Neural crest cell (in vitro differentiated cells): ENCODE measurements at regions not wholly inside any gene's neighbourhood (a gene's known extent, or its start where the extent isn't known, plus 50 kb on each side); places are given as distances from the start of the nearest gene placed in this dataset.

Experiments
- DNase-seq: peaks from one replicate; pipeline ENCODE4 v3.0.0; 2021; ENCODE audit warnings: low read depth, mixed read lengths, low spot score
- H3K27ac Mint-ChIP-seq: one replicate; pipeline ENCODE4 v1.8.0; 2021; ENCODE audit warnings: mild to moderate bottlenecking, mixed read lengths; ENCODE audit not compliant: unreplicated experiment
- H3K27me3 Mint-ChIP-seq: 2 replicates; pipeline ENCODE4 v1.8.0; 2021; ENCODE audit warnings: low read depth, mild to moderate bottlenecking, mixed read lengths
- H3K36me3 Mint-ChIP-seq: 2 replicates; pipeline ENCODE4 v1.8.0; 2021; ENCODE audit warnings: low read depth, mild to moderate bottlenecking, mixed read lengths
- H3K4me1 Mint-ChIP-seq: 2 replicates; pipeline ENCODE4 v1.8.0; 2021; ENCODE audit warnings: mixed read lengths
- H3K4me3 Mint-ChIP-seq: one replicate; pipeline ENCODE4 v1.8.0; 2021; ENCODE audit warnings: mild to moderate bottlenecking, mixed read lengths
- H3K9me3 Mint-ChIP-seq: 2 replicates; pipeline ENCODE4 v1.8.0; 2021; ENCODE audit warnings: mixed read lengths
- CTCF ChIP-seq: fragments of 200-600 bp; sonication (generic); conservative IDR thresholded peaks from 2 replicates; pipeline ENCODE4 v1.5.0; 2021; ENCODE audit warnings: antibody characterized with exemption, mild to moderate bottlenecking

GRCh38 chr20:19026901-19027644 is 185.4 kb upstream of the SLC24A3 start:
- no peaks in the 10 kb centered on the region for H3K9me3 Mint-ChIP-seq

GRCh38 chr20:19027971-19028370 is 184.5 kb upstream of the SLC24A3 start:
- H3K4me1 Mint-ChIP-seq: no peaks in the 10 kb centered on the region
- peaks cover 25% of the 10 kb centered on the region for H3K27me3 Mint-ChIP-seq
- H3K36me3 Mint-ChIP-seq: no peaks in the 10 kb centered on the region
- no peaks in the 10 kb centered on the region for H3K9me3 Mint-ChIP-seq
- DNase-seq: no peak
- no peak for TF ChIP-seq CTCF
- H3K27ac Mint-ChIP-seq: no peak overlapping the region
- H3K4me3 Mint-ChIP-seq: no peak overlapping the region

More at GRCh38 chr20:19026901-19027644, 185.4 kb upstream of the SLC24A3 start:
- Mint-ChIP-seq H3K4me3 (no peak overlapping the region), H3K36me3 (no peaks in the 10 kb centered on the region), H3K27me3 (peaks cover 22% of the 10 kb centered on the region), H3K27ac (no peak overlapping the region), H3K4me1 (no peaks in the 10 kb centered on the region)
- no peak for DNase-seq
- no peak for TF ChIP-seq CTCF

- H3K36me3 Mint-ChIP-seq: no peaks in the 10 kb centered on the region
- H3K4me1 Mint-ChIP-seq: no peaks in the 10 kb centered on the region
- no peaks in the 10 kb centered on the region for H3K9me3 Mint-ChIP-seq
- H3K4me3 Mint-ChIP-seq: no peak overlapping the region
- no peak for DNase-seq
- no peak for TF ChIP-seq CTCF
- H3K27ac Mint-ChIP-seq: no peak overlapping the region
- peaks cover 27% of the 10 kb centered on the region for H3K27me3 Mint-ChIP-seq
These were observed 170.7 kb upstream of the SLC24A3 start for GRCh38 chr20:19041787-19042186.

- H3K36me3 Mint-ChIP-seq: no peaks in the 10 kb centered on the region
- H3K27me3 Mint-ChIP-seq: peaks cover 15% of the 10 kb centered on the region
- no peak for DNase-seq
- no peaks in the 10 kb centered on the region for H3K4me1 Mint-ChIP-seq
- no peaks in the 10 kb centered on the region for H3K9me3 Mint-ChIP-seq
- H3K4me3 Mint-ChIP-seq: no peak overlapping the region
- no peak for TF ChIP-seq CTCF
- H3K27ac Mint-ChIP-seq: no peak overlapping the region
These were observed 167.1 kb upstream of the SLC24A3 start for GRCh38 chr20:19045371-19045770.

GRCh38 chr20:19047040-19047950 is 165.1 kb upstream of the SLC24A3 start:
- Mint-ChIP-seq H3K27me3 (peaks cover 9% of the 10 kb centered on the region), H3K4me3 (no peak overlapping the region), H3K27ac (no peak overlapping the region), H3K4me1 (no peaks in the 10 kb centered on the region), H3K36me3 (no peaks in the 10 kb centered on the region), H3K9me3 (no peaks in the 10 kb centered on the region)
- DNase-seq: no peak
- no peak for TF ChIP-seq CTCF
